Ishikawa (cell line): ENCODE measurements at regions not wholly inside any gene's neighbourhood (a gene's known extent, or its start where the extent isn't known, plus 50 kb on each side); places are given as distances from the start of the nearest gene placed in this dataset.

ENCODE experiments used
- CEBPB ChIP-seq: IDR thresholded peaks from 2 replicates; pipeline ENCODE4 v1.6.1; 2012
- CREB1 ChIP-seq: IDR thresholded peaks from 2 replicates; pipeline ENCODE4 v1.6.1; 2012; ENCODE audit warnings: low read depth
- EGR1 ChIP-seq: IDR thresholded peaks from 2 replicates; pipeline ENCODE4 v1.6.1; 2012
- EP300 ChIP-seq: IDR thresholded peaks from 2 replicates; pipeline ENCODE4 v1.6.1; 2012; ENCODE audit warnings: borderline replicate concordance
- FOXM1 ChIP-seq: IDR thresholded peaks from 2 replicates; pipeline ENCODE4 v1.6.1; 2012; ENCODE audit warnings: low read depth, borderline replicate concordance
- NFIC ChIP-seq: IDR thresholded peaks from 2 replicates; pipeline ENCODE4 v1.6.1; 2012
- RAD21 ChIP-seq: IDR thresholded peaks from 2 replicates; pipeline ENCODE4 v1.6.1; 2012; ENCODE audit warnings: low read depth
- TAF1 ChIP-seq: IDR thresholded peaks from 2 replicates; pipeline ENCODE4 v1.6.1; 2012; ENCODE audit warnings: low read depth, mild to moderate bottlenecking
- TCF12 ChIP-seq: IDR thresholded peaks from 2 replicates; pipeline ENCODE4 v1.6.1; 2012; ENCODE audit warnings: low read depth
- TEAD4 ChIP-seq: IDR thresholded peaks from 2 replicates; pipeline ENCODE4 v1.6.1; 2012
- YY1 ChIP-seq: IDR thresholded peaks from 2 replicates; pipeline ENCODE4 v1.6.1; 2012; ENCODE audit warnings: low read depth
- ZBTB7A ChIP-seq: IDR thresholded peaks from 2 replicates; pipeline ENCODE4 v1.6.1; 2012; ENCODE audit warnings: low read depth
- TF ChIP-seq, protein P1 (sequence below): IDR thresholded peaks from 2 replicates; pipeline ENCODE4 v1.6.1; 2012
- TF ChIP-seq, protein P2 (sequence below): IDR thresholded peaks from 2 replicates; pipeline ENCODE4 v1.6.1; 2012; ENCODE audit warnings: low read depth, mild to moderate bottlenecking
- TF ChIP-seq, protein P3 (sequence below): IDR thresholded peaks from 2 replicates; pipeline ENCODE4 v1.6.1; 2012

DNA sequence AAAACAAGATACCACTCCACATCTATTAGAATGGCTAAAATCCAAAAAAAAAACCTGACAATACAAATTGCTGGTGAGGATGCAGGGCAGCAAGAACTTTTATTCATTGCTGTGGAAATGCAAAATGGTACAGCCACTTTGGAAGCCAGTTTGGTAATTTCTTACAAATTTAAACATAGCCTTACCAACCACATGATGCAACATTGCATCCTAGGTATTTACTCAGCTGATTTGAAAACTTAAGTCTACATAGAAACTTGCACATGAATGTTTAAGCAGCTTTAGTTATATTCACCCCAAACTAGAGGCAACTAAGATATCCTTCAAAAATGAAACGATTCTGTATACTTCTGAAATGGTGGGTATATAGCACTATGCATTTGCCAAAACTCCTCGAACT is 178.8 kb upstream of the PDE4B start:
- no peak for TF ChIP-seq EGR1

DNA sequence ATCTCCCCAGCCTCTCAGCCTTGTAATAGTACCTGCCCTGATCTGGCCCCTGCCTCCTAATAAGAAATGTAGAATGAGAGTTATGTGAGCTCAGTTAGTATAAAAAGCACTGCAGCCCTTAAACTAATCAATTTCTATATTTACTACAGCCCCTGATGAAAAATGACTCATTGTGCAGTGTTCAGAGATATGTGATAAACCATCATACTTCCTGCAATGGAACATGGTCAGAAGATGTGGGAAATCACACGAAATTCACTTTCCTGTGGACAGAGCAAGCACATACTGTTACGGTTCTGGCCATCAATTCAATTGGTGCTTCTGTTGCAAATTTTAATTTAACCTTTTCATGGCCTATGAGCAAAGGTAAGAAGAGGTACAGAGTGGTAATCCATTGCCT is 176.8 kb upstream of the PDE4B start:
- no peak for TF ChIP-seq FOXM1
- no peak for TF ChIP-seq EGR1
- TF ChIP-seq, protein P1, sequence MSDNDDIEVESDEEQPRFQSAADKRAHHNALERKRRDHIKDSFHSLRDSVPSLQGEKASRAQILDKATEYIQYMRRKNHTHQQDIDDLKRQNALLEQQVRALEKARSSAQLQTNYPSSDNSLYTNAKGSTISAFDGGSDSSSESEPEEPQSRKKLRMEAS: no peak
- no peak for TF ChIP-seq TCF12

DNA sequence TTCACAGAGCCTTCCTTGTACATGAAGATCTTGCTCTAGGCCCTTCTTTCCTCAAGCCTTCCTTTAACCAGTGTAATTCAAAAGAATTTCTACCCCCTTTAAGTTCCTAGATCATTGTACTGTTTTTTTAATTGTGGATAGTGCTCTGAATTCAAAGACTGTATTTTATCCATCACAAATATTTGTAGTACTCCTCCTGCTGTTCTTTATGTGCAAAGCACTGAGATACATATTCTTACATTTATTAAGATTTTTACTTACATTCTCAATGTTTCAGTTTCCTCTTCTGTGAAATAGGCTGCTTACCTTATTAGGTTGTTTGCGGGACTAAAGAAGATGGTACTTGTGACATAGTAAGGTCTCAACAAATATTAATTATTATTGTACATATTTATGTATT is 168.8 kb upstream of the PDE4B start:
- no peak for TF ChIP-seq YY1
- TF ChIP-seq, protein P2, sequence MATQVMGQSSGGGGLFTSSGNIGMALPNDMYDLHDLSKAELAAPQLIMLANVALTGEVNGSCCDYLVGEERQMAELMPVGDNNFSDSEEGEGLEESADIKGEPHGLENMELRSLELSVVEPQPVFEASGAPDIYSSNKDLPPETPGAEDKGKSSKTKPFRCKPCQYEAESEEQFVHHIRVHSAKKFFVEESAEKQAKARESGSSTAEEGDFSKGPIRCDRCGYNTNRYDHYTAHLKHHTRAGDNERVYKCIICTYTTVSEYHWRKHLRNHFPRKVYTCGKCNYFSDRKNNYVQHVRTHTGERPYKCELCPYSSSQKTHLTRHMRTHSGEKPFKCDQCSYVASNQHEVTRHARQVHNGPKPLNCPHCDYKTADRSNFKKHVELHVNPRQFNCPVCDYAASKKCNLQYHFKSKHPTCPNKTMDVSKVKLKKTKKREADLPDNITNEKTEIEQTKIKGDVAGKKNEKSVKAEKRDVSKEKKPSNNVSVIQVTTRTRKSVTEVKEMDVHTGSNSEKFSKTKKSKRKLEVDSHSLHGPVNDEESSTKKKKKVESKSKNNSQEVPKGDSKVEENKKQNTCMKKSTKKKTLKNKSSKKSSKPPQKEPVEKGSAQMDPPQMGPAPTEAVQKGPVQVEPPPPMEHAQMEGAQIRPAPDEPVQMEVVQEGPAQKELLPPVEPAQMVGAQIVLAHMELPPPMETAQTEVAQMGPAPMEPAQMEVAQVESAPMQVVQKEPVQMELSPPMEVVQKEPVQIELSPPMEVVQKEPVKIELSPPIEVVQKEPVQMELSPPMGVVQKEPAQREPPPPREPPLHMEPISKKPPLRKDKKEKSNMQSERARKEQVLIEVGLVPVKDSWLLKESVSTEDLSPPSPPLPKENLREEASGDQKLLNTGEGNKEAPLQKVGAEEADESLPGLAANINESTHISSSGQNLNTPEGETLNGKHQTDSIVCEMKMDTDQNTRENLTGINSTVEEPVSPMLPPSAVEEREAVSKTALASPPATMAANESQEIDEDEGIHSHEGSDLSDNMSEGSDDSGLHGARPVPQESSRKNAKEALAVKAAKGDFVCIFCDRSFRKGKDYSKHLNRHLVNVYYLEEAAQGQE: no peak
- TF ChIP-seq EGR1: no peak
- no peak for TF ChIP-seq FOXM1
- no peak for TF ChIP-seq NFIC
- TF ChIP-seq CREB1: no peak
- TF ChIP-seq TEAD4: no peak

DNA sequence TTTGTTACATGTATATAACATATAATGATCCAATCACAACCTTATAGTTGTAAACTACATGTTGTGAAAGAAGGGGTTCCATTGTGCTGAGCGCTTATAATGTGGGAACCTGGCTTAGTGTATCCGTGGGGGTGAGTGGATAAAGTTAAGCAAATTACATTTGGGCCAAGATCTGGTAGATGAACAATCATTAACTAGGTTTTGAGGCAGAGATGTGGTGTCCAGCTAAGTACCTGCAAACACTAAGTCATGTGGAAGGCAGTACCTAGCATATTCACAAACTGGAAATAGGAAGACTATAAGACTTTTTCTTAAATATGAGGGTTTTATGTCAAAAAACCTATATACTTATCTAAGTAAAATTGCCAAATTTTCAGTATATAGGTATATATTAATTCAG is 167.2 kb upstream of the PDE4B start:
- TF ChIP-seq, protein P3, sequence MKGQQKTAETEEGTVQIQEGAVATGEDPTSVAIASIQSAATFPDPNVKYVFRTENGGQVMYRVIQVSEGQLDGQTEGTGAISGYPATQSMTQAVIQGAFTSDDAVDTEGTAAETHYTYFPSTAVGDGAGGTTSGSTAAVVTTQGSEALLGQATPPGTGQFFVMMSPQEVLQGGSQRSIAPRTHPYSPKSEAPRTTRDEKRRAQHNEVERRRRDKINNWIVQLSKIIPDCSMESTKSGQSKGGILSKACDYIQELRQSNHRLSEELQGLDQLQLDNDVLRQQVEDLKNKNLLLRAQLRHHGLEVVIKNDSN: no peak
- no peak for TF ChIP-seq EGR1
- no peak for TF ChIP-seq EP300
- TF ChIP-seq, protein P1: no peak
- TF ChIP-seq TCF12: no peak
- TF ChIP-seq YY1: no peak
- no peak for TF ChIP-seq NFIC
- no peak for TF ChIP-seq TAF1
- TF ChIP-seq, protein P2: no peak
- TF ChIP-seq FOXM1: no peak
- no peak for TF ChIP-seq CREB1
- no peak for TF ChIP-seq RAD21

DNA sequence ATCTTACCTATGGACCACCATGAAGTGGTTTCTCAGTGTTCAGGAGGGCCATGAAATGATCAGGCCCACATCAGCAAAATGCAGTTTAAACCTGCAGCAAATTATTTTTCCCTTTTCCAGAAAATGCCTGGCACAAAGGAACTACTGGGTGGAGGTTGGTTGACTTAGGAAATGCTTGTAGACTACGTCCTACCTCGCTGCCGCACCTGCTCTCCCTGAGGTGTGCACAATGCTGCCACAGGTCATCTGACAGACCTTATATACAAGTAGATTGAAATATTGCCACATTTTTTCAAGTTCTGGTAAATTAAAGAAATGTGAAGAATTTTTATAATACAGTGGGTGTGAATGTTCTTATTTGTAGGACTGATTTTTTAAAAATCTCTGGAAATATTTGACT is 166.7 kb upstream of the PDE4B start:
- TF ChIP-seq YY1 (no peak), CEBPB (no peak), EGR1 (no peak), FOXM1 (no peak), NFIC (no peak), EP300 (no peak), RAD21 (no peak), TCF12 (no peak), ZBTB7A (no peak), TEAD4 (no peak), CREB1 (no peak)
- TF ChIP-seq, protein P2: no peak
- TF ChIP-seq, protein P3: no peak
- TF ChIP-seq, protein P1: no peak
